HG03135 (cell line): ENCODE measurements at regions not wholly inside any gene's neighbourhood (a gene's known extent, or its start where the extent isn't known, plus 50 kb on each side); places are given as distances from the start of the nearest gene placed in this dataset.
"Not testable (repeated sequence)": the region's sequence is repeated elsewhere in the genome, so short reads cannot be mapped to it uniquely, and the experiment has no call there.

Experiments
- ATAC-seq: cut with Tn5 transposase; IDR thresholded peaks from one replicate; pipeline ENCODE4 v1.9.1; 2021; ENCODE audit warnings: mild to moderate bottlenecking, moderate library complexity; ENCODE audit not compliant: unreplicated experiment

GRCh38 chr4:159780196-159780922 is 677.5 kb downstream of the RAPGEF2 start:
- no peak for ATAC-seq

DNA sequence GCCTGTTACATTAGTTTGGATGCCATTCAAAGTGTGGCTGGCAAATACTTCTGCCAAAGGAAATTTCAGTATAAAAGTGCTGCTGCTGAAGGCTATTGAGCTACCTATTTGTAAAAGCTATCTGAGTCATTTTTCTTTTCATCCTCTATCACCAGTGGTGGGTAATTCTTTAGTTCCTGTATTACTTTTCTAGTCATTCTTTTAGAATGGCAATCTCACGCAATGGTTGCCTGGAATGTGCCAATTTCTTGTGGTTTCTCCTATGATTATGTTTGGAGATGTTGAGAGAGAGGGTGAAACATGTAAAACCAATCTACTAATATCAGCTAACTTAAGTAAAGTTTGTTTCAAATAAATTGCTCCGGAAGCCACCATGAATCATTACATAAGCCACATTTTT is 685.0 kb downstream of the RAPGEF2 start:
- ATAC-seq = no peak

GRCh38 chr4:159791334-159791733 is 688.5 kb downstream of the RAPGEF2 start:
- ATAC-seq = no peak

DNA sequence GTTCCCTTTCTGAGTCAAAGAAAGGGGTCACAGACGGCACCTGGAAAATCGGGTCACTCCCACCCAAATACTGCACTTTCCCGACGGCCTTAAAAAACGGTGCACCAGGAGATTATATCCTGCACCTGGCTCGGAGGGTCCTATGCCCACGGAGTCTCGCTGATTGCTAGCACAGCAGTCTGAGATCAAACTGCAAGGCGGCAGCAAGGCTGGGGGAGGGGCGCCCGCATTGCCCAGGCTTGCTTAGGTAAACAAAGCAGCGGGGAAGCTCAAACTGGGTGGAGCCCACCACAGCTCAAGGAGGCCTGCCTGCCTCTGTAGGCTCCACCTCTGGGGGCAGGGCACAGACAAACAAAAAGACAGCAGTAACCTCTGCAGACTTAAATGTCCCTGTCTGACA is 701.7 kb downstream of the RAPGEF2 start:
- not testable (repeated sequence) for ATAC-seq

GRCh38 chr4:159823743-159824142 is 720.9 kb downstream of the RAPGEF2 start:
- no peak for ATAC-seq

GRCh38 chr4:159828687-159829086 is 725.8 kb downstream of the RAPGEF2 start:
- ATAC-seq = no peak

DNA sequence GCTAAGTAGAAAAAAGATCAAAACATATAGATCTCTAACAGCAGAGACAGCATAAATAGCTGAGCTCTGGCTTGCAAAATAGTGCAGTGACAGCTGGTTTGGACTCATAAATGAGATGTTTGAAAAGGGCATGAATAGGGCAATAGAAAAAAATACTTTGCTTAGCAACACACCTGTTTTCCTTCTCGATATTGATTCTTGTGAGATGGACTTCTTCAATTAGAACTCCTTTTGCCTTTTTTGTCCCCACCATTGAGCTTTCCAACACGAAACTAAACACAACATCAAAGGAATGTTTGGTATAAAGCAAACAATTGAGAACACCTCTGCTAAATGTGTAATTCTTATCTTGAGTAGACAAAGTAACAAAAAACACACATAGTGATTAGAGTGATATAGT is 726.3 kb downstream of the RAPGEF2 start:
- no peak for ATAC-seq

DNA sequence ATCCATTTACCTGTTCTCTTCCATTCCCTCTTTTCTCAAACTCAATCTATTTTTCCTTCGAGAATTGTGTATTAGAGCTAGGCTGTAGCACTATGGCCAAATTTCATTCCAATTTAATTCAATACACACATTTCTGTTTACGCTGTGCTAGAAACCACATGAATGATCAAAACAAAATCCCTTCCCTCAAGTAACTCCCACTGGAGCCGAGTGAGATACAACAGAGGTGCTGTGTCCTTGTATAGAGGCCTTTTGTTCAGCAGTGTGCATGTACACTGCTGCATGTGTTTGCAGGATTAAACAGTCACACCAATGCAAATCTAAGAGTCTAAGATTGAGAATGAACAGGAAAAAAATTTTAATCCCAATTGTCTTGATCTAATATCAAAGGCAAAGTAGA is 734.2 kb downstream of the RAPGEF2 start:
- no peak for ATAC-seq

DNA sequence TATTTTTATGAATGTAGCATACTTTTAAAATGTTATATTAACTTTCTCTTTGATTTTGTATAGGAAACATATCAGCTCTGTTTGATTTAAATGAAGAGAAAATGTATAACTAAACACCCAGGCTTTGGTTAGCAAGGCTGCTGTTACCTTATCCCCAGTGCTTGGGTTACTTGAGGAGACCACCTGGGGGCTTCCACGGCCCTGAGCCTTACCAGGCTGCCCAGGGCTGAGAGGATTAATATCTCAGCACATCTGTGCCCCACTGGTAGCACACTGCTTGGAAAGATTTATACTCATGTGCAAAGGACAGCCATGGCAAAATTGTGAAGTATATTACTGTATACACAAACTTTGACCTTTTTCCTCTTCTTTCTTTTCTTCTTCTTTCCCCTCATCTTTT is 752.9 kb downstream of the RAPGEF2 start:
- ATAC-seq = no peak

- ATAC-seq = no peak
These were observed 753.6 kb downstream of the RAPGEF2 start for GRCh38 chr4:159856451-159856850.

GRCh38 chr4:159859656-159860148 is 756.8 kb downstream of the RAPGEF2 start:
- ATAC-seq = no peak

DNA sequence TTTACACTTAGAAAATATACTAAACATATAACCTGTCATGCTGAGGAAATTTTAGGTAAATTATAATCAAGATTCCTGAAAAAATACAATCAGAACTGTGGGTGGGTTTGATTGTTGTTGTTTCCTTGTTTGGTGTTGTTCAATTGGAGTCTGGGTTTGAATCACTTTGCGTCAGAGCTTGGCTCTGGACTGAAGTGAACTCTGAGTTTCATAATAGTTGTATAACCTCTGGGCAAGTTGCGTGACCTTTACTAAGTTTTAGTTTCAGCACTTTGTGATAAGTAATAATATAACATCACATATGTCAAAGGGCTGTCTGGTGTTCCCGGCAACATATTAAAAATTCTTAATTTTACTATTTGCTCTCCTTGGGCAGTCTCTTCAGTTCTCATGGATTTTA is 758.1 kb downstream of the RAPGEF2 start:
- ATAC-seq = no peak

DNA sequence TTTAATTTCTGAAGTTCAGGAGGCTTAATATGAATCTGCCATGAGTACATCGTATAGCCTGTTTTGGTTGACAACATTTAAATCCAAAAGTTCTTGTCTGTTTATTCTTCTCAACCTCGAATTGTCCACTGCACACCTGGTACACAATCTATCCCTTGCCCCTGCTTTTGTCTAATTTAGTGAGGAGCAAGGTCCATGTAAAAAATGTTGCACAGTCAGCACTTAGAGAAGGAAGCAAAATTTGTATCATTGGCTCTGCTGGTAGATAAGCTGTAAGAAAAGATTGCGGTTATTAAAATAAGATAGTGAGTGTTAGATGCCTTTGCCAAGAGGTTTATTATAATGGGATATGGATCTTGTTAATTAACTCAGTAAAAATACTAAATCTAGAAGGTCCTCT is 761.5 kb downstream of the RAPGEF2 start:
- ATAC-seq = no peak

DNA sequence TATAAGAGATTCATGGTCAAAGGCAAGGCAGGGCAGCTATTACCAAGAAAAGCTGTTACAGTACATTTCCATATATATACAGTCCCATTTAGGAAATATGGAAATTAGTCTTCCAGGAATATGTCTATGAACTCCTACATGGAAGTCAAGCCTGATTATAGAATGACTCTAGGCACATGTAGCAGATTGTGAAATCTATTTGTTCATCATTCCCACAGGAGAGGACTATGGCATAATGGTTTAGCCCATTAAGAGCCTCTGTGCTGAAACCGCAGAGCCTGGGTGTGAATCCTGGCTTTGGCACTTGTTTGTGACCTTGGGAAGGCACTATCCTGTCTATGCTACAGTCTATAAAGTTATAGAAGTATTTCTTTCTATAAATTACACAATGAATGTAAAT is 764.8 kb downstream of the RAPGEF2 start:
- no peak for ATAC-seq

DNA sequence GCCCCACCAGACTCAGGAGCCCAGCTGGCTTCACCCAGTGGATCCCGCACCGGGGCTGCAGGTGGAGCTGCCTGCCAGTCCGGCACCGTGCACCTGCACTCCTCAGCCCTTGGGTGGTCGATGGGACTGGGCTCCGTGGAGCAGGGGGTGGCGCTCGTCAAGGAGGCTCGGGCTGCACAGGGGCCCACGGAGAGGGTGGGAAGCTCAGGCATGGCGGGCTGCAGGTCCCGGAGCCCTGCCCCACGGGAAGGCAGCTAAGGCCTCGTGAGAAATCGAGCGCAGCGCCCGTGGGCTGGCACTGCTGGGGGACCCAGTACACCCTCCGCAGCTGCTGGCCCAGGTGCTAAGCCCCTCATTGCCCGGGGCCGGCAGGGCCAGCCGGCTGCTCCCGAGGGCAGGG is 766.1 kb downstream of the RAPGEF2 start:
- not testable (repeated sequence) for ATAC-seq

- no peak for ATAC-seq
These were observed 768.3 kb downstream of the RAPGEF2 start for GRCh38 chr4:159871141-159871540.

- ATAC-seq = no peak
These were observed 778.3 kb downstream of the RAPGEF2 start for GRCh38 chr4:159881158-159881557.

DNA sequence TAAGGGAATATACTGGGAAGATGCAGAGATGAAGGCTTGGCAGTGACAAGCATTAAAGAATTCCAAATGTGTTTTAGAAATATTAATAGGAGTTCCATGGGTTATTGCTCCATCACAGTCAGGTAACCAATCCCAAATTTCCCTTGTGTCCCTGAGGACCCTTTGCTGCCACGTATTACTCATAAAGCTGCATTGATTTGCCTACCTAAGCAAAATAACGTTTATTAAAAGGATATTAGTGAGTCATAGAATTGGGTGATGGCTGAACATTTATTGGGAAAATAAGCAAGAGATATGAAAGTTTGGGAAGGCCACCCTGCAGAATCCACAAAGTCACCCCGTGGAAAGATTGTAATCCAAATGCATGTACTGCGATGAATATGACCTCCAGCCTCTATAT is 782.1 kb downstream of the RAPGEF2 start:
- no peak for ATAC-seq

DNA sequence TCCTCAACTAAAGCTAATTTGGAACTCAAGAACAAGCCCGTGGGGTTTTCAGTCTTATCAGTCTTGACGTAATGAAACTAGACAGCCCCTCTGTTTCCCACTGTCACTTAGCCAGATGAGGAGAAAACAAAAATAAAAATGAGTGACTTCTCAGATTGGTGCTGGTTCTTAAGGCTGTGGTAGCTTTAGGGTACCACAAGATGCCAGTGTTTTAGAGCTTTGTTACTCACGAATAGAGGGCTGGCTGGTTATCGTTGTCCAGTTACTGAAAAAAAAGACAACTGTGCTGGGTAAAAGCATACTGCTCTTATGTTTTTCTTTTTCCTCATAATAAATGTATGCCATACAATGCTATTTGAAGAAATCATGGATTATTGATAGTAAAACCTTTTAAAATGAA is 796.7 kb downstream of the RAPGEF2 start:
- ATAC-seq = no peak

- no peak for ATAC-seq
These were observed 797.7 kb downstream of the RAPGEF2 start for GRCh38 chr4:159900562-159900961.

DNA sequence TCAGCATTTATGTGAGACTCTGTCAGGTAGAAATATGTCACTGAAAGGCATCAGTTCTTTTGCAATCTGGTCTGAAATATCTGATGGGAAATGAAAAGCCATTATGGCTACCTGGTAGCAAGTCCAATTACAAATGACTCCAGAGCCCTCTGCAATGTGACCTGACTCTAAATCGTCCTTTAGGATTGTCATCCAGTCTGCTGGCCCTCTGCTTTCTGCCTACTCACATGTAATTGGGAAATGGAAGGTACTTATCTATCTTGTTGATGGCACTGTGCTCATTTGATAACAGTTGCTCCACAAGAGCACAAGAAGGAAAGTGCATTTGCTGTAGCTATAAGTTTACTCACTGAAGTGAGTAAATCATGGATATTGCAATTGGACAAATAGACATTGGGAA is 799.8 kb downstream of the RAPGEF2 start:
- ATAC-seq = no peak

GRCh38 chr4:159904906-159905305 is 802.0 kb downstream of the RAPGEF2 start:
- ATAC-seq = no peak

DNA sequence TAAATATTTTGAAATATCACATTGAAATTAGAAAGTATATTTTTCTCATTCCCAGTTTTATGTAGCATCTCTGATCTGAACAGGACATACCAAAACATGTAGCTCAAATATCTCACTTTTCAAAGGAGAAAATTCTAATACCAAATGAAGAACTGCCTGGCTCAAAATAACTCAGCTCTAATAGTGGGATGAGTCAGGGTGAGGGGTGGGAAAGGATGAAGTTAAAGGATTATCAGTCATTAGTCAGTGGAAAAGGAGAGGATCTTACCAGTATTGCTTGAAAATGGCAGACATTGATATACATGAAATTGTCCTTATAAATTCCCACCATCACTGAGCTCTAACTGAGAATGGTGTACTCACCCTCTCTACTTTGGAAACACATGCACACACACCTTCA is 803.2 kb downstream of the RAPGEF2 start:
- ATAC-seq = no peak
